ENCODE measurements at regions not wholly inside any gene's neighbourhood (a gene's known extent, or its start where the extent isn't known, plus 50 kb on each side); places are given as distances from the start of the nearest gene placed in this dataset.

DNA sequence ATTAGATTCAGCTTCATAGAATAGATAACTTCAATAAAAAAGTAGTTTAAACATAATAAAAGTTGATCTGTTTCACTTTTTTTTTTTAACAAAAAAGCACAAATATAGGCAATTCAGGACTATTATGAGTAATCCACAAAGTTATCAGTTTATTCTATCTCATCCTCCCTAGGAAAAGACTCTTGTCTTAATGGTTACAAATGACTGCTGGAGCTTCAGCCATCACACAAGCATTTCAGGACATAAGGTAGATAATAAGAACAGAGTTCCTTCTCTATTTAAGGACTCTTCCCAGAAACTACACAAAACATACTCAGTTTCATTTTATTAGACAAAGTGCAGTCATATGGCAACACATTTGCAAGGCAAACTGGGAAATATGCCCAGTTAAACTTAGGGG, 357.6 kb upstream of the SETBP1 start:
- in situ Hi-C loops (cut with HindIII; ENCODE audit: low sequenced_read_pairs), result no loop called here
- no peak for DNase-seq (ENCODE audit: low read depth, low spot score)
- TF ChIP-seq CTCF (IDR thresholded peaks at IDR 0.05; ENCODE audit: low read depth, low read length), result no peak
- no peak overlapping the region for H3K4me3 ChIP-seq (ENCODE audit: low read depth, low read length)

DNA sequence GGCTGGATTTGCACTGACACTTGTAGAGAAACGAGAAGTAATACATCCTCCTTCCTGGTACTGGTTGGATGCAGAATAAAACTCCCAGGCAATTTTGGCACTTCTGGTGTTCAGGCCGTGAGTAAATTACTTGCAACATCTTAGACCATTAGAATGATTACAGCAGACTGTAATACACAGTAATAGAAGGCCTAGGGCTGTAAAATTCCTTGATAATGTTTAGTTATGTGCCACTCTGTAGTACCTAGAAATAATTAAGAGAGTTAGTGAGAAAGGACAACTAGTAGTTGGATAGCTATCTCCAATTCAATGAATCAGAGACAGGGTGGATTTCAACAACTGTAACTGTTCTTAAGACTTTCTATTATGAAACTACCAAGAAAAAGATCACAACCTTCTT, 356.3 kb upstream of the SETBP1 start:
- in situ Hi-C loops (cut with HindIII; ENCODE audit: low sequenced_read_pairs), result no loop called here
- no peak for TF ChIP-seq CTCF (IDR thresholded peaks at IDR 0.05; ENCODE audit: low read depth, low read length)
- DNase-seq (ENCODE audit: low read depth, low spot score), result no peak
- no peak overlapping the region for H3K4me3 ChIP-seq (ENCODE audit: low read depth, low read length)

DNA sequence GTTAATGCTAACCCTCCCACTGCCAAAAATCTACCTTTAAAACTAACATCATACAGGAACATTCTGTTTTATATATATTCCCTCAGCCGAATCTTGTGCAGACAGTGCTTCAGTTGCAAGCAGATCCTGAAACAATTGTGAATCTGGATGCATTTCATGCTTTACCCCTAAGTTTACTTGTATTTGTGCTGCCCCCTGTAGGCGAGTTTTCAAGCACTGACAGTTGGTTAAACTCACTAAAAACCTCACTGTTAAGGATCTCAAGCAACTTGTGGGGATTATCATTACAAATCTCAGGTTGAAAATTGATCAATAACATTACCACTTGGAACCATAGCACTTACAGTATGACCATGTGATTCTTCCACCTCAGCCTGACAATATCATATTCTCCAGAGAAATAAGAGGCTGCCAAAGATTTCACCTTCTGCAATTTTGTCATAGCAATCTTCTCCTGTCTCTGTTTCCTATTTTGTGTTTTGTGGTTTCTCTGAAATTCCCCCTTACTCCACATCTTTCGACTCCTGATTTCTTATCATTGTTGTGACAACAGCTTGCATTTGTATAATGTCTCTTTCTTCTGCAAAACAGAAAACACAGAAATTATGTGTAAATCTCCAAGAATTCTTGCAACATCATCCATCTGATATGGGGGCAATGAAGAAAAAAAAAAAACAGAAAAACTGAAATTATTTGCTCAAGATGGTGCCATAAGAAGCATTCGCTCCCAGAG, 354.6 kb upstream of the SETBP1 start:
- no peak overlapping the region for H3K4me3 ChIP-seq (ENCODE audit: low read depth, low read length)
- in situ Hi-C loops (cut with HindIII; ENCODE audit: low sequenced_read_pairs), result no loop called here
- TF ChIP-seq CTCF (IDR thresholded peaks at IDR 0.05; ENCODE audit: low read depth, low read length), result peak; percentile 68
- peak; percentile 72 for DNase-seq (ENCODE audit: low read depth, low spot score)

DNA sequence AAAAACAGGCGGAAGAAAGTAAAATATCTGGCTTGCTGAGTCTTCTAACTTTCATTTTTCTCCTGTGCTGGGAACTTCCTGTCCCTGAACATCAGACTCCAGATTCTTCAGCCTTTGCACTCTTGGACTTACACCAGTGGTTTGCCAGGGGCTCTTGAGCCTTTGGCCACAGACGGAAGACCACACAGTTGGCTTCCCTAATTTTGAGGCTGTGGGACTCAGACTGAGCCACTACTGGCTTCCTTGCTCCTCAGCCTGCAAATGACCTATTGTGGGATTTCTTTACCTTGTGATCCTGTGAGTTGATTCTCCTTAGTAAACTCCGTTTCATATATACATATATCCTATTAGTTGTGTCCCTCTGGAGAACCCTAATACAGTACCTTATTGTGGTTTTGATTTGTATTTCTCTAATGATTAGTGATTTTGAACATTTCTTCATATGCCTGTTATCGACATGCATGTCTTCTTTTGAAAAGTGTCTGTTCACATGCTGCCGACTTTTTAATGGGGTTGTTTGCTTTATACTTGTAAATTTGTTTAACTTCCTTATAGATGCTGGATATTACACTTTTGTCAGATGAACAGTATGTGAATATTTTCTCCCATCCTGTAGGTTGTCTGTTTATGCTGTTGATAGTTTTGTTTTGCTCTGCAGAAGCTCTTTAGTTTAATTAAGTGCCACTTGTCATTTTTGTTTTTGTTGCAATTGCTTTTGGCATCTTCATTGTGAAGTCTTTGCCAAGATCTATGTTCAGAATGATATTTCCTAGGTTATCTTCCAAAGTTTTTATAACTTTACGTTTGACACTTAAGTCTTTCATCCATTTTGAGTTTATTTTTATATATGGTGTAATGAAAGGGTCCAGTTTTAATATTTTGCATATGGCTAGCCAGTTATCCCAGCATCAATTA, 348.8 kb upstream of the SETBP1 start:
- DNase-seq (ENCODE audit: low read depth, low spot score), result no peak
- TF ChIP-seq CTCF (IDR thresholded peaks at IDR 0.05; ENCODE audit: low read depth, low read length), result no peak
- in situ Hi-C loops (cut with HindIII; ENCODE audit: low sequenced_read_pairs), result no loop called here
- no peak overlapping the region for H3K4me3 ChIP-seq (ENCODE audit: low read depth, low read length)

- DNase-seq (ENCODE audit: low read depth, low spot score), result no peak
- in situ Hi-C loops (cut with HindIII; ENCODE audit: low sequenced_read_pairs), result no loop called here
- no peak for TF ChIP-seq CTCF (IDR thresholded peaks at IDR 0.05; ENCODE audit: low read depth, low read length)
- H3K4me3 ChIP-seq (ENCODE audit: low read depth, low read length), result no peak overlapping the region
These were observed 338.9 kb upstream of the SETBP1 start for GRCh38 chr18:44341759-44342158.

DNA sequence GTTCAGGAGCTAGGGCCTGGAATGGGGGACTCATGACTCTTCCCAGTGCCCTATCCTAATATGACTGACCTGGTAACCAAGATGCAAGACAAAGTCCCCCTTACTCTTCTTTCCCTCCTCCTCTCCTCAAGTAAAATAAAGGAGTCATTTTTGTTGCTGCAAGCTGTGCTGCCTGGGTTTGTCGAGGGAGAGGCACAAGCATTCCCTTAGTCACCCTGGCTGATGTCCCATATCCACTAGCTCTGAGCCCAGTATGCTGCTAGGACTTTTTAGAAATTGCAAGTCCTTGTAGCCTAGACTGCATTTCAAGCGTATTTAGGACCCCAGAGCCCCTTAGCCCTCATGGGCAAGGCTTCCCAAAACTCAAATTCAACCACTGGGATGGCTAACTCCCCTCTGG, 338.5 kb upstream of the SETBP1 start:
- DNase-seq (ENCODE audit: low read depth, low spot score), result peak; percentile 34
- in situ Hi-C loops (cut with HindIII; ENCODE audit: low sequenced_read_pairs), result no loop called here
- no peak overlapping the region for H3K4me3 ChIP-seq (ENCODE audit: low read depth, low read length)
- no peak for TF ChIP-seq CTCF (IDR thresholded peaks at IDR 0.05; ENCODE audit: low read depth, low read length)

Measured in astrocyte of the spinal cord (primary cell).